ENCODE measurements at regions not wholly inside any gene's neighbourhood (a gene's known extent, or its start where the extent isn't known, plus 50 kb on each side); places are given as distances from the start of the nearest gene placed in this dataset.

- TF ChIP-seq FOXM1 (IDR thresholded peaks at IDR 0.05; ENCODE audit: borderline replicate concordance, low read depth) (no peak), RAD21 (IDR thresholded peaks at IDR 0.05; ENCODE audit: low read depth) (no peak)
These were observed 86.8 kb upstream of the TP53I11 start for GRCh38 chr11:45037434-45038005.

Data from Ishikawa (cell line).